ENCODE measurements at regions not wholly inside any gene's neighbourhood (a gene's known extent, or its start where the extent isn't known, plus 50 kb on each side); places are given as distances from the start of the nearest gene placed in this dataset.

GRCh38 chr4:81898862-81899504, 427.3 kb upstream of the RASGEF1B start:
- DNase-seq (ENCODE audit: extremely low read depth in 1 of 2, low read depth in 1 of 2): no peak

GRCh38 chr4:81896936-81897335, 425.2 kb upstream of the RASGEF1B start:
- DNase-seq (ENCODE audit: extremely low read depth in 1 of 2, low read depth in 1 of 2): no peak

GRCh38 chr4:81891005-81891996, 419.6 kb upstream of the RASGEF1B start:
- DNase-seq (ENCODE audit: extremely low read depth in 1 of 2, low read depth in 1 of 2): no peak

GRCh38 chr4:81884986-81885385, 413.3 kb upstream of the RASGEF1B start:
- no peak for DNase-seq (ENCODE audit: extremely low read depth in 1 of 2, low read depth in 1 of 2)

- no peak for DNase-seq (ENCODE audit: extremely low read depth in 1 of 2, low read depth in 1 of 2)
These were observed 412.1 kb upstream of the RASGEF1B start for GRCh38 chr4:81883530-81884450.

GRCh38 chr4:81883004-81883403, 411.3 kb upstream of the RASGEF1B start:
- DNase-seq (ENCODE audit: extremely low read depth in 1 of 2, low read depth in 1 of 2): no peak

GRCh38 chr4:81881855-81882621, 410.3 kb upstream of the RASGEF1B start:
- DNase-seq (ENCODE audit: extremely low read depth in 1 of 2, low read depth in 1 of 2): no peak

GRCh38 chr4:81876106-81876505, 404.4 kb upstream of the RASGEF1B start:
- DNase-seq (ENCODE audit: extremely low read depth in 1 of 2, low read depth in 1 of 2): no peak

GRCh38 chr4:81874661-81875515, 403.2 kb upstream of the RASGEF1B start:
- no peak for DNase-seq (ENCODE audit: extremely low read depth in 1 of 2, low read depth in 1 of 2)

GRCh38 chr4:81870275-81870674, 398.6 kb upstream of the RASGEF1B start:
- no peak for DNase-seq (ENCODE audit: extremely low read depth in 1 of 2, low read depth in 1 of 2)

GRCh38 chr4:81860111-81860510, 388.4 kb upstream of the RASGEF1B start:
- DNase-seq (ENCODE audit: extremely low read depth in 1 of 2, low read depth in 1 of 2): no peak

GRCh38 chr4:81854406-81854805, 382.7 kb upstream of the RASGEF1B start:
- no peak for DNase-seq (ENCODE audit: extremely low read depth in 1 of 2, low read depth in 1 of 2)

- DNase-seq (ENCODE audit: extremely low read depth in 1 of 2, low read depth in 1 of 2): no peak
These were observed 380.5 kb upstream of the RASGEF1B start for GRCh38 chr4:81852031-81852715.

- DNase-seq (ENCODE audit: extremely low read depth in 1 of 2, low read depth in 1 of 2): no peak
These were observed 379.0 kb upstream of the RASGEF1B start for GRCh38 chr4:81850701-81851100.

GRCh38 chr4:81845761-81846160, 374.1 kb upstream of the RASGEF1B start:
- DNase-seq (ENCODE audit: extremely low read depth in 1 of 2, low read depth in 1 of 2): no peak

GRCh38 chr4:81845273-81845672, 373.6 kb upstream of the RASGEF1B start:
- DNase-seq (ENCODE audit: extremely low read depth in 1 of 2, low read depth in 1 of 2): no peak

- peak in 1 of 2 donors; percentile 60 for DNase-seq (ENCODE audit: extremely low read depth in 1 of 2, low read depth in 1 of 2)
These were observed 373.0 kb upstream of the RASGEF1B start for GRCh38 chr4:81844717-81845116.

- no peak for DNase-seq (ENCODE audit: extremely low read depth in 1 of 2, low read depth in 1 of 2)
These were observed 367.8 kb upstream of the RASGEF1B start for GRCh38 chr4:81839347-81840042.

Data from stimulated activated CD8-positive, alpha-beta memory T cell treated with anti-CD3 and anti-CD28 coated beads, Interleukin-7, amount 100 ng/mL, for 48 hours (primary cell).